AML-193 (cell line): ENCODE measurements at regions not wholly inside any gene's neighbourhood (a gene's known extent, or its start where the extent isn't known, plus 50 kb on each side); places are given as distances from the start of the nearest gene placed in this dataset.
"Not testable (repeated sequence)": the region's sequence is repeated elsewhere in the genome, so short reads cannot be mapped to it uniquely, and the experiment has no call there.

Experiments
- DNase-seq, 2 experiments: peaks; one replicate each; lab custom pipeline; 2025; lab: John Stamatoyannopoulos, UW

GRCh38 chr9:745761-746380, 95.6 kb upstream of the DMRT1 start:
- DNase-seq: no peak

- no peak for DNase-seq
Observed at GRCh38 chr9:746661-747434, 94.6 kb upstream of the DMRT1 start.

DNA sequence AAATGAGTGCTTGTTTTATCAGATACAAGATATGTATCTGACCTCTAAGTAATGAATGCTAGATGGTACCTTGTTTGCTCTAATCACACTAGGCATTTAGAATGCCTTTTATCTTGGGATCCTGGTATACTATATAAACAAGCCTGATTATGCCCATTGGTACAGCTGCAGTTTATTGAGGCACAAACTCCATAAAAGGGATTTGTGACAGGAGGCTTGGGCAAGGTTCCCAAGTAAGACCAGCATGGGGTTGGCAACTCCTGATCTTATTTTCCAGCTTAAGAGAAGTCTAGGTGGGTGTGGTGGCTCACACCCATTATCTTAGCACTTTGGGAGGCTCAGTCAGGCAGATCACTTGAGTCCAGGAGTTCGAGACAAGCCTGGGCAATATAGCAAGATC, 93.9 kb upstream of the DMRT1 start:
- no peak for DNase-seq

- no peak for DNase-seq
Observed at GRCh38 chr9:748861-749497, 92.5 kb upstream of the DMRT1 start.

- DNase-seq: peak; percentile 74 to 80
Observed at GRCh38 chr9:749716-750115, 91.8 kb upstream of the DMRT1 start.

GRCh38 chr9:750249-750967, 91.1 kb upstream of the DMRT1 start:
- no peak for DNase-seq

GRCh38 chr9:751137-752051, 90.1 kb upstream of the DMRT1 start:
- DNase-seq: no peak

DNA sequence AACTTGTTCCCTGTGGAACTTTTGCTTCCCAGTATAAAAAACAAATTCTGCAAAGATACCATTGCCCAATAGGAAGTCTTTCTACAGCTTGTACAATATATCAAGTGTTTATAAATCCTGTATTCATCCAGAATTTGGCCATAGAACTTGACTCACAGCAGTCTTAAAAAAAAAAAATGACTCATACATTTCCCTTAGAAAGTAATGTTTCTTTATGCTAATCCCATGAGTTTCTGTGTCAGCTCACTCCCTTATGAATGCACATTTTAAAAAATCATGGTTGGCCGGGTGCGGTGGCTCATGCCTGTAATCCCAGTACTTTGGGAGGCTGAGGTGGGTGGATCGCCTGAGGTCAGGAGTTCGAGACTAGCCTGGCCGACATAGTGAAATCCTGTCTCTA, 89.3 kb upstream of the DMRT1 start:
- DNase-seq: peak in 1 of 2 experiments; percentile 38

DNA sequence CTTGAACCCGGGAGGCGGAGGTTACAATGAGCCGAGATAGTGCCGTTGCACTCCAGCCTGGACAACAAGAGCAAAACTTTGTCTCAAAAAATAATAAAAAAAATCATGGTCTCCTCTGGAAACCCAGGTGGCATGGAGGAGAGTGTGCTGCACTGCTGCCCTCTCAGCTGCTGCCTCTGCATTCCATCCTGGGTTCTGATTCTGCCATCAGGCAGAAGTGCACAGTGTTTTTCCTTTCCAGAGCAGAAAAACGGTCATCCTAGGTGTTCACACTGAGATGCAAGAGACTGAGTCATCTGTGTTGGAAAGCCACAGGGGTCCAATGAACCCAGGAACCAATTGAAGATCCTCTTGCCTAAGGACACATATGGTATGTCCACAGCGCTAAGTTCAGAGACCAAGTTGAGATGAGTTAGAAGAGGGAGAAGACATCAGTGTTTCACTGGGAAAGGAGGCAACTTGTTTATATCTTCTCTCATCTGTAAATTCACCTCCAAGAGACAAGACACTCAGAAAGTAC, 88.8 kb upstream of the DMRT1 start:
- no peak for DNase-seq

GRCh38 chr9:753734-754133, 87.8 kb upstream of the DMRT1 start:
- not testable (repeated sequence) for DNase-seq

DNA sequence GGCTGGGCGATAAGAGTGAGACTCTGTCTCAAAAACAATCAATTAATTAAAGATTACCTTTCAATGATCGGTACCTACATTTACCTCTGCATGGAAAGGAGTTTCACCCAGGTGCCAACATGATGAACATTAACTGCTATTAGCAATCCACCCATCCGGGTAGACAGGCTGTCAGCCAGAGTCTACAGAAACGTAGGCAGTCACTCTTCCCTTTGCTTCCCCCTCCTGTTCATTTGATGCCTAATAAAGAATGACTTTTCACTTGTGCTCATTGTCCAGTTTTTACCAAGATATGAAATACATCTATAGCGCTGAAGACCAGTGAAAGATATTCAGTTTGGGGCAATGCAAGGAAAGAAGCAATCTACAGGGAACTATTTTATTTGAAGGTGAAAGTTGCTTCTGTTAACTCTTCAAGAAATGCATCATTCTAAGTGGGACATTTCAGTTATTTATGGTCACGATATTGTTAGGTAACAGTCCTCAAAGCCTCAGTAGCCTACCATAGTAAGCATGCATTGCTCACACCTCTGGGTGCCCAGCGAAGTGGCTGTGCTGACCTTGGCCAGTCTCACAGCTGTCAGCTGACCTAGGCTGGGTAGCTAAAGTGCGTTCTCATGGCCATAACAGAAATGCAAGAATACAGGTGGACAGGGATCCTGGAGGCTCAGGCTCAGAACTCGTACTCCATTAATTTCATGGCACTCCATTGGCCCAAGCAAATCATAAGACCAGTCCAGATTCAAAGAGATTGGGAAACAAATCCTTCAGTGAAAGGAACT, 87.2 kb upstream of the DMRT1 start:
- no peak for DNase-seq

- peak; percentile 91 to 97 for DNase-seq
Observed at GRCh38 chr9:755454-756381, 85.8 kb upstream of the DMRT1 start.

DNA sequence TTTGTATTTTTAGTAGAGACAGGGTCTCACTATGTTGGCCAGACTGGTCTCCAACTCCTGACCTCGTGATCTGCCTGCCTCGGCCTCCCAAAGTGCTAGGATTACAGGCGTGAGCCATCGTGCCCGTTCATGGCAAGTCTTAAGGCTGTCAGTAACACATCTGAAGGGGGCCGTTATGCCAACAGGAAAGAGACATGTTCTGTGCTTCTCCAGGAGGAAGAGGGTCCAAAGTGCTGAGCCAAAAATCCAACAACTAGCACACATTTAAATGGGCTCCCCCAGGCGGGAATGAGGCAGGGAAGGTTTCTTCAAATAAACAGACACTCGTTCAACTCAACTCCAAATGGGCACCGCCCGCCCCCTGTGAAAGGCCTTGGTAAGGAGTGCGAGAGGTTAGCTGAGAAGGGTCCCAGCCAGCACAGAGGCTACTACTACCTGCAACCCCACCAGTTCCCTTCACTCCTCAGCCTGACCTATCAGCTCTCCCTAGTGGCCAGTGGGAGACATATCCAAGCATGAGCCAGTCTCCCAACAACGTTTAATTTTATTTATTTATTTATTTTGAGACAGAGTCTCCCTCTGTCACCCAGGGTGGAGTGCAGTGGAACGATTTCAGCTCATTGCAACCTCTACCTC, 84.1 kb upstream of the DMRT1 start:
- DNase-seq: peak; percentile 45 to 60

DNA sequence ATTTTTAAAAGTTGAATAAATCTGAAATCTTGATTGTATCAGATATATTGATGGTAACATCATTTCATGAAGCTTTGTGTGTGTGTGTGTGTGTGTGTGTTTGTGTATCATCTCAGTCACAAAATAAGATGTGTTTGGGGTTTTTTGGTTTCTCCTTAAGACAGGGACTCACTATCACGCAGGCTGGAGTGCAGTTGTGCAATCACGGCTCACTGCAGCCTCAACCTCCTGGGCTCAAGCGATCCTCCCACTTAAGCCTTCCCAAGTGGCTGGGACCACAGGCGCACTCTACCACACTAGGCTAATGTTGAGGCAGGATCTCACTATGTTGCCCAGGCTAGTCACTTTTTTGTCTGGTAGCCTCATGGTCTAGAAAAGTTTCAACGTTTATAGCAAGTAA, 83.4 kb upstream of the DMRT1 start:
- DNase-seq: no peak

GRCh38 chr9:759541-759940, 82.0 kb upstream of the DMRT1 start:
- DNase-seq: no peak

DNA sequence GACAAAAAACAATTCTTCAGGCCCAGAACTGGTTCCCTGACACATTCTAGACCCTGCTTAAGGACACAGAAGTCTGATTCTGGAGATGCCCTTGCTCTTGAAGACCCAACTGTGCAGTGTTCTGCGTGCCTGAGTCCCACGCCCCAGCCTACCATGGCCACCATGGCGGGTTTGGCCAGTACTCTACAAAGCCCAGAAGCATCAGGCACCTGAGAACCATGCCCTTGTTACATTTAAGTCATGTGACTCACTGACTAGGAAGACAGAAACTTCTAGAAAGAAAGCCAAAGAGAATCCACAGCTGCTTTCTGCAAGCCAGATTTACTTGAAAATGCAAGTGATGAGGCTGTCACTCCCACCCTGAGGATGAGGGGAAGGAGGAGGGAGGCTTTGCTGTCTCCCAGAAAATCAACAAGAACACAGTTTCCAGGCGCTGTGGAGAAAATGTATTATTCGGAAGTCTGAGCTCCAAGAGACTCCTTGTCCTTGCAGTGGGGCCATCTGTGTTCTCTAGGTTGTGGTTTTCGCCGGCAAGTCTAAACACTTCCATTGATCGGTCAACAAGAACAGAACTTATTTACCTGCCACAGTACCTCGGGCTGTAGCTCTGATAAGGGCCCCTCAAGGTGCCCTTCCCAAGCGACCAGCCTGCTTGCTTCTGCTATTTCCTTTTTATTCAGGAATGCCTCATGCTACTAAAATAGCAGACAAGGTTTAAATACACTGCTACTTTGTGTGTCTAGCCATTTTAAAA, 81.3 kb upstream of the DMRT1 start:
- no peak for DNase-seq

GRCh38 chr9:761176-761792, 80.2 kb upstream of the DMRT1 start:
- no peak for DNase-seq
